Karpas-422 (cell line): ENCODE measurements at regions not wholly inside any gene's neighbourhood (a gene's known extent, or its start where the extent isn't known, plus 50 kb on each side); places are given as distances from the start of the nearest gene placed in this dataset.

Experiments
- DNase-seq: peaks from one replicate; pipeline ENCODE4 v3.0.0-alpha.2; 2015
- H2AFZ ChIP-seq: fragments of 200-600 bp; sonication (generic); 2 replicates; pipeline ENCODE4 v1.6.1; 2014; ENCODE audit warnings: antibody characterized with exemption, low read length, mixed read lengths
- H3K27ac ChIP-seq: fragments of 200-600 bp; sonication (generic); 2 replicates; pipeline ENCODE4 v1.5.1; 2014; ENCODE audit warnings: mild to moderate bottlenecking, low read length, moderate library complexity
- H3K27me3 ChIP-seq: fragments of 200-600 bp; sonication (generic); 2 replicates; pipeline ENCODE4 v1.6.1; 2014; ENCODE audit warnings: low read length, mixed read lengths
- H3K36me3 ChIP-seq: fragments of 200-600 bp; sonication (generic); 2 replicates; pipeline ENCODE4 v1.6.1; 2014; ENCODE audit warnings: low read length, mixed read lengths; ENCODE audit not compliant: insufficient read depth
- H3K4me1 ChIP-seq: fragments of 200-600 bp; sonication (generic); 2 replicates; pipeline ENCODE4 v1.6.1; 2014; ENCODE audit warnings: mild to moderate bottlenecking, low read length, mixed read lengths
- H3K4me2 ChIP-seq: fragments of 200-600 bp; sonication (generic); 2 replicates; pipeline ENCODE4 v1.6.1; 2014; ENCODE audit warnings: low read length, low read depth, mild to moderate bottlenecking; ENCODE audit not compliant: poor library complexity, severe bottlenecking
- H3K4me3 ChIP-seq: fragments of 200-600 bp; sonication (generic); 2 replicates; pipeline ENCODE4 v1.5.1; 2014; ENCODE audit warnings: mild to moderate bottlenecking, antibody characterized with exemption, low read length, mixed read lengths
- H3K79me2 ChIP-seq: fragments of 200-600 bp; sonication (generic); 2 replicates; pipeline ENCODE4 v1.6.1; 2014; ENCODE audit warnings: mild to moderate bottlenecking, low read length, mixed read lengths
- H3K9ac ChIP-seq: fragments of 200-600 bp; sonication (generic); 2 replicates; pipeline ENCODE4 v1.6.0; 2014; ENCODE audit warnings: low read length
- H3K9me2 ChIP-seq: fragments of 200-600 bp; sonication (generic), shearing (Covaris generic); replicated peaks from 2 replicates; pipeline ENCODE4 v1.6.0; 2014; ENCODE audit warnings: mild to moderate bottlenecking, low read length, moderate library complexity; ENCODE audit not compliant: insufficient read depth
- H3K9me3 ChIP-seq: fragments of 300-700, 200-600 bp; sonication (generic); 2 replicates; pipeline ENCODE4 v1.6.1; 2014; ENCODE audit warnings: low read length, mixed read lengths
- H4K20me1 ChIP-seq: fragments of 200-600 bp; sonication (generic); 2 replicates; pipeline ENCODE4 v1.6.1; 2014; ENCODE audit warnings: mild to moderate bottlenecking, antibody characterized with exemption, low read length, low read depth; ENCODE audit not compliant: insufficient read depth

- Histone ChIP-seq H3K27ac (no peak overlapping the region), H3K9me2 (no peaks in the 10 kb centered on the region), H4K20me1 (no peaks in the 10 kb centered on the region), H3K79me2 (no peaks in the 10 kb centered on the region), H2AFZ (no peak overlapping the region), H3K9me3 (no peaks in the 10 kb centered on the region), H3K4me2 (no peak overlapping the region), H3K27me3 (no peaks in the 10 kb centered on the region), H3K36me3 (no peaks in the 10 kb centered on the region), H3K4me1 (no peaks in the 10 kb centered on the region), H3K4me3 (no peak overlapping the region), H3K9ac (no peak overlapping the region)
- no peak for DNase-seq
Measured at GRCh38 chr17:33811984-33812577, 443.0 kb upstream of the CCL2 start.

DNA sequence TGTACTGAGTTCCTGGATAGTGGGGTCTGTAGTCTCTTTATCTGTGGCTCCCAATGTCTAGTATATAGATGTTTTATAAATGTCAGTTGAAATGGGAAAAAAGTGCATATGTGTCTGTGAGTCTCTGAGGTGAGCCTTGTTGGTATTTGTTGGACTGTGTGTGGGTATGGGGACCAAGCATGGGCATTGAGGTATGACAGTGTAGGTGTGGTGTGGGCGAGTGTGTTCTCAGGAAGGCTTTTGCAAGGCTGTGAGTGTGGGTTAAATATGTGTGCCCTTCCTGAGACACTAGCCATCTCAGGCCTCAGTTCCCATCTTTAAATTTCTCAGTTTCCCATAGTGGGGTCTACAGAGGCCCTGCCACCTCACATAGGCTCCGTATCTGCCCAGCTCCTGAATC lies 440.2 kb upstream of the CCL2 start:
- no peaks in the 10 kb centered on the region for H3K36me3 ChIP-seq
- no peaks in the 10 kb centered on the region for H3K4me1 ChIP-seq
- H3K4me2 ChIP-seq: no peak overlapping the region
- H3K4me3 ChIP-seq: no peak overlapping the region
- no peaks in the 10 kb centered on the region for H3K9me3 ChIP-seq
- no peak for DNase-seq
- H3K79me2 ChIP-seq: no peaks in the 10 kb centered on the region
- H3K9me2 ChIP-seq: no peaks in the 10 kb centered on the region
- H3K9ac ChIP-seq: no peak overlapping the region
- no peaks in the 10 kb centered on the region for H3K27me3 ChIP-seq
- no peak overlapping the region for H2AFZ ChIP-seq
- H3K27ac ChIP-seq: no peak overlapping the region
- no peaks in the 10 kb centered on the region for H4K20me1 ChIP-seq

GRCh38 chr17:33816036-33816435 lies 439.0 kb upstream of the CCL2 start:
- Histone ChIP-seq H3K9me2 (no peaks in the 10 kb centered on the region), H3K79me2 (no peaks in the 10 kb centered on the region), H3K4me3 (no peak overlapping the region), H4K20me1 (no peaks in the 10 kb centered on the region), H3K9ac (no peak overlapping the region), H3K27me3 (no peaks in the 10 kb centered on the region), H2AFZ (no peak overlapping the region), H3K4me1 (no peaks in the 10 kb centered on the region), H3K9me3 (no peaks in the 10 kb centered on the region), H3K36me3 (no peaks in the 10 kb centered on the region), H3K27ac (no peak overlapping the region), H3K4me2 (no peak overlapping the region)
- DNase-seq: no peak

DNA sequence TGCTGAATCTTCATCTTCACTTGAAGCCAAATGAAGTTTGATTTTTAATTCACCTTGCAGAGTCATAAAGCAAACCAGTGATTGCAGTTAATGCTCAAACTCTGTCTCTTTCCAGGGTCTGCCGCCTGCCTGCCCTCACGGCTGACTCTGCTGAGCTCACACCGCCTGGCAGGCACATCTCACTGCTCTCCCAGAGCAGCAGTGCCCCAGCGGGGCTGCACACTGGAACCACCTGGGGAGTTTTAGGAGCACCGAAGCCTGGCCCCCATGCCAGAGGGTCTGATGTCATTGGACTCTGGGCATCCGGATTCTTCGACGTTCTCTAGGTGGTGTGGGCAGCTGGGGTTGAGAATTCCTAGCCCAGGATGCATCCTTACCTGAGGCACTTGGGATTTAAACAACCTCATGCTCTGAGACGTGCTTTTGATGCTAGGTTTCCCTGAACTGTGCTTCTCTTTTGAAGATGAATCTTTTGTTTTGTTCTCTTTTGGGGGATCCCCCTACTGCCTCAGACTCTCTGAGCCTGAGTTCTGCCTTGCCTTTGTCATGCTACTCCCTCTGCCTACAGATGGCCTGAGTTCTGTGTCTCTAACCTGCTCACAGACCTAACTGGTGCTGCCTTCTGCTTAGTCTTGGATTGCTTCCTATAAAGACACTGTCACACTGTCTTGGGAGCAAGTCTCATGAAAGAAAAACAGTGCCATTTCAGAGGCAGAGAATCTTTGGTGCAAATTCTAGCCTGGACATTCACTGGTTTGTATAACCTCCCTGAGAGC lies 438.1 kb upstream of the CCL2 start:
- H3K27me3 ChIP-seq: no peaks in the 10 kb centered on the region
- no peak overlapping the region for H3K9ac ChIP-seq
- no peaks in the 10 kb centered on the region for H3K36me3 ChIP-seq
- H3K27ac ChIP-seq: no peak overlapping the region
- H3K4me1 ChIP-seq: no peaks in the 10 kb centered on the region
- H4K20me1 ChIP-seq: no peaks in the 10 kb centered on the region
- H3K9me2 ChIP-seq: no peaks in the 10 kb centered on the region
- no peaks in the 10 kb centered on the region for H3K9me3 ChIP-seq
- no peaks in the 10 kb centered on the region for H3K79me2 ChIP-seq
- DNase-seq: no peak
- no peak overlapping the region for H3K4me2 ChIP-seq
- no peak overlapping the region for H2AFZ ChIP-seq
- H3K4me3 ChIP-seq: no peak overlapping the region

- no peak overlapping the region for H3K9ac ChIP-seq
- H3K4me1 ChIP-seq: no peaks in the 10 kb centered on the region
- H3K79me2 ChIP-seq: no peaks in the 10 kb centered on the region
- H3K36me3 ChIP-seq: no peaks in the 10 kb centered on the region
- H3K27ac ChIP-seq: no peak overlapping the region
- no peak overlapping the region for H3K4me3 ChIP-seq
- no peak overlapping the region for H3K4me2 ChIP-seq
- DNase-seq: no peak
- H3K9me2 ChIP-seq: no peaks in the 10 kb centered on the region
- no peaks in the 10 kb centered on the region for H4K20me1 ChIP-seq
- no peaks in the 10 kb centered on the region for H3K27me3 ChIP-seq
- H3K9me3 ChIP-seq: no peaks in the 10 kb centered on the region
- H2AFZ ChIP-seq: no peak overlapping the region
Measured at GRCh38 chr17:33819539-33819938, 435.5 kb upstream of the CCL2 start.

DNA sequence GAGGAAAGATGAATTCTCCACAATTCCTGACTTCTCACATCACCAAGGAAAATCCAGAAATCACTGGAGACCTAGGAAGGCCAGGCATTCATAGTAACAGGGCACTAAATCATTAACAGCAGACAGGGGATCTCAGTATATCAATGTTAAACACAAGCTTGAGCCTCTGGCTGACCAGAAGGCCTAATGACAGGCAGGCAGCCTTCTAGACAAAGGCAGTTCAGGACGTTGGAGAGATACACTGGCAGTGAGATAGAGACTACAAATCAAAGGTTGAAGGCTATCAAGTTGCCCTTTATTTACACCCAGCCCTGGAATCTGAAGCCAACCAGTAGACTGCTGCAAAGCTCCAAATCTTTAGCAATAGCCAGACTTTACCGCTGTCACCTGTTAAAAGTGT lies 422.8 kb upstream of the CCL2 start:
- no peak overlapping the region for H3K4me3 ChIP-seq
- H3K9me3 ChIP-seq: no peaks in the 10 kb centered on the region
- no peaks in the 10 kb centered on the region for H3K27me3 ChIP-seq
- H4K20me1 ChIP-seq: no peaks in the 10 kb centered on the region
- no peak overlapping the region for H3K9ac ChIP-seq
- H3K4me2 ChIP-seq: no peak overlapping the region
- no peak overlapping the region for H3K27ac ChIP-seq
- no peak overlapping the region for H2AFZ ChIP-seq
- DNase-seq: no peak
- no peaks in the 10 kb centered on the region for H3K36me3 ChIP-seq
- H3K9me2 ChIP-seq: no peaks in the 10 kb centered on the region
- no peaks in the 10 kb centered on the region for H3K4me1 ChIP-seq
- H3K79me2 ChIP-seq: no peaks in the 10 kb centered on the region

DNA sequence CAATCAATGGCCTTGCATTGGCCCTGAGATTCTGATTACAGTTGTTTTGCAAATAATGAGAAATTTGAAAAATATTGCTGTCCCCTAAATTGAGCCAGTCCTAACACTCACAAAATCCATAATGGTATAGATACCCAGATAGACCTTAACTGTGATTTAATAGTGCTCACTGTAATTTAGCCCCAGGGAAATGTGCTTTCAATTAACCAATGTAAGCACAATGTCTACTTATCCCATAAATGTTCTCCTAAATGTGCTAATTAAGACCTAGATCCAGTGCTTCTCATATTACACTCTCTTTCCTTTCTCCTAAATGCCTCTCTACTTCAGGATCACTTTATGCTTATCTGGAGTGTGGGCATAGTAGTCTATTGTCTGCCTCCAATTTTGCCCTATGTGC lies 417.8 kb upstream of the CCL2 start:
- H3K9me3 ChIP-seq: no peaks in the 10 kb centered on the region
- no peaks in the 10 kb centered on the region for H3K9me2 ChIP-seq
- no peaks in the 10 kb centered on the region for H3K4me1 ChIP-seq
- H3K9ac ChIP-seq: no peak overlapping the region
- no peaks in the 10 kb centered on the region for H4K20me1 ChIP-seq
- no peak overlapping the region for H2AFZ ChIP-seq
- no peak overlapping the region for H3K27ac ChIP-seq
- H3K4me3 ChIP-seq: no peak overlapping the region
- DNase-seq: no peak
- no peaks in the 10 kb centered on the region for H3K36me3 ChIP-seq
- no peaks in the 10 kb centered on the region for H3K27me3 ChIP-seq
- H3K4me2 ChIP-seq: no peak overlapping the region
- no peaks in the 10 kb centered on the region for H3K79me2 ChIP-seq

DNA sequence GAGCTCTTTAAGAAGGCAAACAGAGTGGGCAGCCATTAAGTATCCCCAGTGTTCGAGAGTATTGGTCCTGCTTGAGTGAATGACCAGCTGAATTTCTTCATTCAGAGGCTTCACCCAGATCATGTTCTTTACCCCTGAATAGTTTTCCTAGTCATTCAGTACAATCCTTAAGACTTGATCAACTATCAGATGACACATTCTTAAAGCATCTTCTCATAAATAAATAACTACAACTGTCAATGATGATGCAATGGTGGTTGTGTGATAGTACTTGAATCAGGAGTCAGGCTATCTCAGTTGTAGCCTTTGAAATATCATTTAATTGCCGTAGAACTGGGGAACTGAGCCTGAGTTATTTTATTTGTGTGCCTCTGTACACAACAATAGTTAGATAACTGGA lies 416.8 kb upstream of the CCL2 start:
- H3K4me3 ChIP-seq: no peak overlapping the region
- no peak overlapping the region for H3K4me2 ChIP-seq
- no peak for DNase-seq
- H2AFZ ChIP-seq: no peak overlapping the region
- no peaks in the 10 kb centered on the region for H4K20me1 ChIP-seq
- no peaks in the 10 kb centered on the region for H3K79me2 ChIP-seq
- no peaks in the 10 kb centered on the region for H3K4me1 ChIP-seq
- H3K9me3 ChIP-seq: no peaks in the 10 kb centered on the region
- no peaks in the 10 kb centered on the region for H3K27me3 ChIP-seq
- H3K9me2 ChIP-seq: no peaks in the 10 kb centered on the region
- no peak overlapping the region for H3K9ac ChIP-seq
- H3K36me3 ChIP-seq: no peaks in the 10 kb centered on the region
- no peak overlapping the region for H3K27ac ChIP-seq
